IMR-90 (cell line): ENCODE measurements at regions not wholly inside any gene's neighbourhood (a gene's known extent, or its start where the extent isn't known, plus 50 kb on each side); places are given as distances from the start of the nearest gene placed in this dataset.

Experiments used
- ATAC-seq: fragments of 200-7000 bp; cut with Tn5 transposase; 2 replicates; pipeline ENCODE4 v1.9.1; 2020; ENCODE audit warnings: low read depth, mild to moderate bottlenecking, moderate library complexity
- BruUV-seq: library from RNA; stranded (reverse); fragments of 400-500 nt; replicated peaks from 2 replicates; lab custom pipeline; 2021; lab: Mats Ljungman, UMichigan
- CTCF ChIA-PET: fragments of 300-600 bp; formaldehyde crosslinking; extraction: SDS; loops from one replicate; lab custom pipeline; 2021; ENCODE audit warnings: antibody characterized with exemption; lab: Yijun Ruan, JAX
- POLR2A ChIA-PET: fragments of 300-600 bp; sonication (Branson Sonifier 250); formaldehyde crosslinking; loops from one replicate; lab custom pipeline; 2022; ENCODE audit warnings: antibody characterized with exemption; ENCODE audit not compliant: unreplicated experiment; lab: Charles Lee
- DNase-seq: peaks from one replicate; pipeline ENCODE4 v3.0.0; 2013
- H2AFZ ChIP-seq: replicated peaks from 2 replicates; pipeline ENCODE3; 2013; ENCODE audit warnings: low read length, mild to moderate bottlenecking; ENCODE audit not compliant: poor library complexity
- H2AK5ac ChIP-seq: 2 replicates; pipeline ENCODE4 v1.6.1; 2013; ENCODE audit warnings: low read depth, low read length, inconsistent platforms
- H2AK9ac ChIP-seq: replicated peaks from 2 replicates; pipeline ENCODE3; 2013; ENCODE audit warnings: mild to moderate bottlenecking, low read depth, low read length, moderate library complexity; ENCODE audit not compliant: poor library complexity
- H2BK120ac ChIP-seq: 2 replicates; pipeline ENCODE4 v1.6.1; 2013; ENCODE audit warnings: low read depth, low read length, inconsistent platforms
- H2BK15ac ChIP-seq: 3 replicates; pipeline ENCODE4 v1.6.1; 2013; ENCODE audit warnings: low read depth, low read length, inconsistent platforms
- H2BK20ac ChIP-seq: 2 replicates; pipeline ENCODE4 v1.6.1; 2013; ENCODE audit warnings: low read depth, mild to moderate bottlenecking, inconsistent platforms, low read length, moderate library complexity
- H2BK5ac ChIP-seq: 2 replicates; pipeline ENCODE4 v1.6.1; 2013; ENCODE audit warnings: mild to moderate bottlenecking, low read depth, low read length, inconsistent platforms; ENCODE audit not compliant: poor library complexity, severe bottlenecking
- H3K14ac ChIP-seq: replicated peaks from 2 replicates; pipeline ENCODE4 v1.6.1; 2013; ENCODE audit warnings: low read depth, low read length, inconsistent platforms
- H3K18ac ChIP-seq: 2 replicates; pipeline ENCODE4 v1.6.1; 2013; ENCODE audit warnings: low read depth, low read length, control low read depth
- H3K23ac ChIP-seq: 2 replicates; pipeline ENCODE4 v1.6.1; 2013; ENCODE audit warnings: low read depth, low read length, inconsistent platforms
- H3K27ac ChIP-seq: 2 replicates; pipeline ENCODE4 v1.5.1; 2013; ENCODE audit warnings: mild to moderate bottlenecking, control low read depth, low read length; ENCODE audit not compliant: insufficient read depth
- H3K27me3 ChIP-seq: 2 replicates; pipeline ENCODE4 v1.6.1; 2013; ENCODE audit warnings: low read length; ENCODE audit not compliant: control insufficient read depth, insufficient read depth
- H3K36me3 ChIP-seq: 2 replicates; pipeline ENCODE4 v1.6.1; 2013; ENCODE audit warnings: low read length, mixed read lengths; ENCODE audit not compliant: control insufficient read depth, insufficient read depth
- H3K4ac ChIP-seq: 2 replicates; pipeline ENCODE4 v1.6.1; 2013; ENCODE audit warnings: low read depth, low read length, inconsistent platforms
- H3K4me1 ChIP-seq: 2 replicates; pipeline ENCODE4 v1.6.1; 2013; ENCODE audit warnings: low read length, mixed read lengths; ENCODE audit not compliant: control insufficient read depth, insufficient read depth
- H3K4me2 ChIP-seq: 2 replicates; pipeline ENCODE4 v1.6.1; 2013; ENCODE audit warnings: low read depth, mild to moderate bottlenecking, control low read depth, low read length, moderate library complexity
- H3K4me3 ChIP-seq: 2 replicates; pipeline ENCODE4 v1.5.1; 2013; ENCODE audit warnings: low read depth, mild to moderate bottlenecking, control low read depth, low read length, moderate library complexity; ENCODE audit not compliant: insufficient read depth
- H3K56ac ChIP-seq: 2 replicates; pipeline ENCODE4 v1.6.1; 2013; ENCODE audit warnings: low read length, inconsistent platforms; ENCODE audit not compliant: insufficient read depth; ENCODE audit errors: extremely low read depth
- H3K79me1 ChIP-seq, 2 experiments: 2 replicates each; pipeline ENCODE4 v1.6.1; 2013; ENCODE audit warnings: low read length in 2 of 2, inconsistent platforms in 1 of 2, low read depth in 1 of 2
- H3K9ac ChIP-seq: 2 replicates; pipeline ENCODE4 v1.6.1; 2013; ENCODE audit warnings: low read depth, low read length, control low read depth
- H3K9me1 ChIP-seq: 2 replicates; pipeline ENCODE4 v1.6.1; 2013; ENCODE audit warnings: low read length, inconsistent platforms; ENCODE audit not compliant: insufficient read depth
- H3K9me3 ChIP-seq: 2 replicates; pipeline ENCODE4 v1.6.1; 2013; ENCODE audit warnings: low read length; ENCODE audit not compliant: control insufficient read depth, insufficient read depth
- H4K20me1 ChIP-seq: 2 replicates; pipeline ENCODE4 v1.6.1; 2013; ENCODE audit warnings: low read length, inconsistent platforms; ENCODE audit not compliant: insufficient read depth
- H4K5ac ChIP-seq: 2 replicates; pipeline ENCODE4 v1.6.1; 2013; ENCODE audit warnings: mild to moderate bottlenecking, low read depth, low read length, control low read depth
- H4K8ac ChIP-seq, 2 experiments: 2 replicates each; pipeline ENCODE4 v1.6.1; 2013; ENCODE audit warnings: low read depth in 2 of 2, low read length in 2 of 2, control low read depth in 1 of 2, inconsistent platforms in 1 of 2
- H4K91ac ChIP-seq: 2 replicates; pipeline ENCODE4 v1.6.1; 2013; ENCODE audit warnings: low read depth, low read length, inconsistent platforms; ENCODE audit not compliant: insufficient read depth
- CHD1 ChIP-seq: IDR thresholded peaks from 2 replicates; pipeline ENCODE4 v1.6.1; 2012; ENCODE audit warnings: low read depth, low read length, improper control_type of control experiment
- ELK1 ChIP-seq: fragments of 150-350 bp; IDR thresholded peaks from 2 replicates; pipeline ENCODE4 v1.6.1; 2016; ENCODE audit warnings: low read depth, mild to moderate bottlenecking, low read length, moderate library complexity, borderline replicate concordance
- FOS ChIP-seq: fragments of 150-350 bp; IDR thresholded peaks from 2 replicates; pipeline ENCODE4 v1.6.1; 2016; ENCODE audit warnings: low read depth, low read length
- MAZ ChIP-seq: IDR thresholded peaks from 2 replicates; pipeline ENCODE4 v1.6.1; 2012; ENCODE audit warnings: low read depth, mild to moderate bottlenecking, low read length, improper control_type of control experiment, moderate library complexity, borderline replicate concordance
- MXI1 ChIP-seq: IDR thresholded peaks from 2 replicates; pipeline ENCODE4 v1.6.1; 2012; ENCODE audit warnings: low read depth, mild to moderate bottlenecking, low read length, moderate library complexity, borderline replicate concordance
- POLR2A ChIP-seq: IDR thresholded peaks from 2 replicates; pipeline ENCODE4 v1.6.1; 2012; ENCODE audit warnings: mild to moderate bottlenecking, low read depth, low read length
- RAD21 ChIP-seq: IDR thresholded peaks from 2 replicates; pipeline ENCODE4 v1.6.1; 2012; ENCODE audit warnings: low read length, improper control_type of control experiment
- RCOR1 ChIP-seq: IDR thresholded peaks from 2 replicates; pipeline ENCODE4 v1.6.1; 2012; ENCODE audit warnings: mild to moderate bottlenecking, low read length, improper control_type of control experiment; ENCODE audit not compliant: insufficient replicate concordance
- RFX5 ChIP-seq: IDR thresholded peaks from 2 replicates; pipeline ENCODE4 v1.8.0; 2012; ENCODE audit warnings: low read depth, mild to moderate bottlenecking, low read length, moderate library complexity
- SMC3 ChIP-seq: fragments of 150-350 bp; IDR thresholded peaks from 2 replicates; pipeline ENCODE4 v1.6.1; 2016; ENCODE audit warnings: low read depth, mild to moderate bottlenecking, antibody characterized with exemption, low read length, moderate library complexity
- WGBS, 2 experiments: methylation state at CpG; one replicate each; pipeline versions ENCODE4 v1.1.5 to v1.1.7; 2013; ENCODE audit warnings: missing lambda C conversion rate in 2 of 2; ENCODE audit not compliant: insufficient read length in 1 of 2; ENCODE audit errors: extremely low coverage in 2 of 2; 5-methylcytosine and 5-hydroxymethylcytosine counted together
- dilution Hi-C: fragments of 300-500 bp; cut with HindIII; formaldehyde crosslinking; loops from one replicate; pipeline ENCODE4 v1.14.3; 2018; ENCODE audit warnings: low sequenced_read_pairs; ENCODE audit not compliant: unreplicated experiment
- in situ Hi-C: fragments of 300-500 bp; cut with MboI; formaldehyde crosslinking; loops from 3 replicates; pipeline ENCODE4 v1.14.3; 2019; ENCODE audit warnings: low sequenced_read_pairs, inconsistent platforms, mixed read lengths
- intact Hi-C: fragments of 100-400 bp; cut with micrococcal nuclease; formaldehyde crosslinking; loops from 2 replicates; pipeline ENCODE4 v1.10.0; 2022

- Histone ChIP-seq H3K4me1 (no peaks in the 10 kb centered on the region), H2BK120ac (no peak overlapping the region), H3K79me1 (no peaks in the 10 kb centered on the region), H2BK15ac (no peak overlapping the region), H4K20me1 (no peaks in the 10 kb centered on the region), H3K14ac (no peak overlapping the region), H3K4me2 (no peak overlapping the region), H3K27me3 (no peaks in the 10 kb centered on the region), H3K4ac (no peak overlapping the region), H3K9me1 (no peaks in the 10 kb centered on the region), H3K27ac (no peak overlapping the region), H3K18ac (no peak overlapping the region), H2AK5ac (no peak overlapping the region), H3K4me3 (no peak overlapping the region), H3K9me3 (peaks cover 7% of the 10 kb centered on the region), H2AFZ (no peak overlapping the region), H2BK5ac (no peak overlapping the region), H3K56ac (no peak overlapping the region), H3K36me3 (no peaks in the 10 kb centered on the region), H3K23ac (no peak overlapping the region), H4K8ac (no peak overlapping the region), H2BK20ac (no peak overlapping the region), H2AK9ac (no peak overlapping the region), H3K9ac (no peak overlapping the region), H4K5ac (no peak overlapping the region), H4K91ac (no peak overlapping the region)
- TF ChIP-seq MAZ (no peak), MXI1 (no peak), ELK1 (no peak), FOS (no peak), SMC3 (no peak), CHD1 (no peak), RFX5 (no peak), POLR2A (no peak), RCOR1 (no peak), RAD21 (no peak)
- no peak for DNase-seq
- dilution Hi-C loops = no loop called here
- no CpG with 5 or more reads among the region's 2 CpGs for WGBS, 2 experiments
- intact Hi-C loops = no loop called here
- POLR2A ChIA-PET = no interaction called here
- in situ Hi-C loops = no loop called here
- no TSS peak for BruUV-seq
- ATAC-seq = no peak
- CTCF ChIA-PET = interaction anchor here (0.5 kb wide), 1 partner anchor 36 kb away, joined by 3 read pairs; no protein-coding TSS in a partner anchor
These were observed 470.2 kb upstream of the LMO3 start for GRCh38 chr12:17076028-17076744.
